B cell (primary cell): ENCODE measurements at regions not wholly inside any gene's neighbourhood (a gene's known extent, or its start where the extent isn't known, plus 50 kb on each side); places are given as distances from the start of the nearest gene placed in this dataset.

Source experiments
- EZH2 ChIP-seq: IDR thresholded peaks from 2 replicates; pipeline ENCODE4 v1.6.1; 2012; ENCODE audit warnings: borderline replicate concordance, low read depth, mild to moderate bottlenecking, moderate library complexity, low read length; ENCODE audit not compliant: insufficient read depth, poor library complexity, severe bottlenecking
- TF ChIP-seq, protein P1 (sequence below): fragments of 200-600 bp; IDR thresholded peaks from one replicate; pipeline ENCODE4 v1.8.0; 2022; ENCODE audit warnings: antibody characterized with exemption, mild to moderate bottlenecking

- TF ChIP-seq, protein P1, sequence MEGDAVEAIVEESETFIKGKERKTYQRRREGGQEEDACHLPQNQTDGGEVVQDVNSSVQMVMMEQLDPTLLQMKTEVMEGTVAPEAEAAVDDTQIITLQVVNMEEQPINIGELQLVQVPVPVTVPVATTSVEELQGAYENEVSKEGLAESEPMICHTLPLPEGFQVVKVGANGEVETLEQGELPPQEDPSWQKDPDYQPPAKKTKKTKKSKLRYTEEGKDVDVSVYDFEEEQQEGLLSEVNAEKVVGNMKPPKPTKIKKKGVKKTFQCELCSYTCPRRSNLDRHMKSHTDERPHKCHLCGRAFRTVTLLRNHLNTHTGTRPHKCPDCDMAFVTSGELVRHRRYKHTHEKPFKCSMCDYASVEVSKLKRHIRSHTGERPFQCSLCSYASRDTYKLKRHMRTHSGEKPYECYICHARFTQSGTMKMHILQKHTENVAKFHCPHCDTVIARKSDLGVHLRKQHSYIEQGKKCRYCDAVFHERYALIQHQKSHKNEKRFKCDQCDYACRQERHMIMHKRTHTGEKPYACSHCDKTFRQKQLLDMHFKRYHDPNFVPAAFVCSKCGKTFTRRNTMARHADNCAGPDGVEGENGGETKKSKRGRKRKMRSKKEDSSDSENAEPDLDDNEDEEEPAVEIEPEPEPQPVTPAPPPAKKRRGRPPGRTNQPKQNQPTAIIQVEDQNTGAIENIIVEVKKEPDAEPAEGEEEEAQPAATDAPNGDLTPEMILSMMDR = no peak
- no peak for TF ChIP-seq EZH2
Measured at GRCh38 chr16:13554005-13554404, 365.9 kb upstream of the ERCC4 start.
